K562 (cell line): ENCODE measurements at regions not wholly inside any gene's neighbourhood (a gene's known extent, or its start where the extent isn't known, plus 50 kb on each side); places are given as distances from the start of the nearest gene placed in this dataset.

Experiments used
- ATAC-seq: fragments of 200-7000 bp; cut with Tn5 transposase; 3 replicates; pipeline ENCODE4 v1.9.1; 2020; ENCODE audit warnings: moderate library complexity
- BruUV-seq: library from RNA; stranded (reverse); fragments of 400-500 nt; replicated peaks from 2 replicates; lab custom pipeline; 2021; lab: Mats Ljungman, UMichigan
- CTCF ChIA-PET: fragments of 300-600 bp; formaldehyde crosslinking; extraction: SDS; loops from one replicate; lab custom pipeline; 2021; ENCODE audit warnings: low intra/inter-chr PET ratio; lab: Yijun Ruan, JAX
- POLR2A ChIA-PET: fragments of 300-600, 350-650 bp; sonication (Branson Sonifier 250); formaldehyde crosslinking; extraction: SDS; loops from one replicate; lab custom pipeline; 2021; ENCODE audit warnings: antibody characterized with exemption, inconsistent platforms; lab: Yijun Ruan, JAX
- DNase-seq, 4 experiments: peaks; one replicate each; pipeline versions ENCODE4 v3.0.0 to v3.0.0-alpha.2; 2011 to 2018; ENCODE audit warnings: low spot score in 3 of 4, mixed read lengths in 3 of 4; ENCODE audit errors: extremely low read depth in 1 of 4
- FAIRE-seq: peaks from 2 replicates; lab custom pipeline; 2011; peaks lifted over from hg19 to GRCh38; lab: Jason Lieb, UNC
- H2AFZ ChIP-seq: 2 replicates; pipeline ENCODE4 v1.6.0; 2011; ENCODE audit warnings: low read depth, low read length, control low read depth, inconsistent platforms
- H3K27ac ChIP-seq: fragments of 200-600 bp; 3 replicates; pipeline ENCODE4 v1.8.0; 2011; ENCODE audit warnings: low read depth, mild to moderate bottlenecking, control low read depth, inconsistent platforms, low read length, moderate library complexity, mixed read lengths; ENCODE audit errors: extremely low read depth
- H3K27me3 ChIP-seq, 2 experiments: fragments of 300-600 bp in 1 of 2; 2 replicates in 1 of 2; 3 replicates in 1 of 2; pipeline versions ENCODE4 v1.6.0 to v1.8.0; 2011; ENCODE audit warnings: inconsistent platforms in 2 of 2, low read length in 2 of 2, mild to moderate bottlenecking in 1 of 2, mixed read lengths in 1 of 2, moderate library complexity in 1 of 2; ENCODE audit not compliant: control insufficient read depth in 2 of 2, insufficient read depth in 2 of 2
- H3K36me3 ChIP-seq: fragments of 300-600 bp; 3 replicates; pipeline ENCODE4 v1.8.0; 2011; ENCODE audit warnings: mild to moderate bottlenecking, low read length, inconsistent platforms; ENCODE audit not compliant: control insufficient read depth, insufficient read depth
- H3K4me1 ChIP-seq, 2 experiments: fragments of 200-600 bp in 1 of 2; replicated peaks in 1 of 2; 2 replicates in 1 of 2; 3 replicates in 1 of 2; pipeline versions ENCODE4 v1.5.1 to v1.8.0; 2011; ENCODE audit warnings: inconsistent platforms in 2 of 2, low read length in 2 of 2, mild to moderate bottlenecking in 1 of 2, mixed read lengths in 1 of 2, moderate library complexity in 1 of 2; ENCODE audit not compliant: control insufficient read depth in 2 of 2, insufficient read depth in 2 of 2
- H3K4me2 ChIP-seq: 2 replicates; pipeline ENCODE4 v1.6.1; 2011; ENCODE audit warnings: low read length, control low read depth, inconsistent platforms, mixed read lengths; ENCODE audit not compliant: insufficient read depth
- H3K4me3 ChIP-seq: fragments of 200-600 bp; sonication (generic), shearing (Covaris generic); 2 replicates; pipeline ENCODE4 v1.5.1; 2016; ENCODE audit warnings: control low read depth, inconsistent platforms
- H3K79me2 ChIP-seq: fragments of 200-600 bp; 3 replicates; pipeline ENCODE4 v1.8.0; 2011; ENCODE audit warnings: low read length, inconsistent platforms; ENCODE audit not compliant: control insufficient read depth, insufficient read depth
- H3K9ac ChIP-seq, 2 experiments: 2 replicates each; pipeline versions ENCODE4 v1.6.0 to v1.6.1; 2011; ENCODE audit warnings: low read depth in 2 of 2, low read length in 2 of 2, control low read depth in 1 of 2, inconsistent platforms in 1 of 2, mild to moderate bottlenecking in 1 of 2, mixed read lengths in 1 of 2; ENCODE audit not compliant: insufficient read depth in 1 of 2
- H3K9me1 ChIP-seq: one replicate; pipeline ENCODE4 v1.6.0; 2011; ENCODE audit warnings: inconsistent platforms, mild to moderate bottlenecking, low read length, moderate library complexity; ENCODE audit not compliant: control insufficient read depth, insufficient read depth
- H3K9me3 ChIP-seq: replicated peaks from 2 replicates; pipeline ENCODE4 v1.5.1; 2011; ENCODE audit warnings: low read depth, low read length, inconsistent platforms; ENCODE audit not compliant: control insufficient read depth, insufficient read depth
- H4K20me1 ChIP-seq: replicated peaks from 2 replicates; pipeline ENCODE4 v1.6.1; 2011; ENCODE audit warnings: low read length, inconsistent platforms, mixed read lengths; ENCODE audit not compliant: control insufficient read depth, insufficient read depth
- CREBBP ChIP-seq: IDR thresholded peaks from one replicate; pipeline ENCODE4 v1.6.1; 2012; ENCODE audit warnings: low read depth, mild to moderate bottlenecking, control low read depth, inconsistent platforms, low read length
- EP300 ChIP-seq: IDR thresholded peaks from 2 replicates; pipeline ENCODE4 v1.6.1; 2012; ENCODE audit warnings: low read length, improper control_type of control experiment
- IRF2 ChIP-seq: sonication (generic); formaldehyde crosslinking; IDR thresholded peaks from 2 replicates; pipeline ENCODE4 v1.8.1; 2022; ENCODE audit warnings: mild to moderate bottlenecking, missing genetic modification reagents
- KLF1 ChIP-seq: fragments of 450-650 bp; IDR thresholded peaks from 2 replicates; pipeline ENCODE4 v1.6.1; 2016; ENCODE audit warnings: missing genetic modification characterization, missing compliant biosample characterization
- NEUROD1 ChIP-seq: fragments of 150-350 bp; IDR thresholded peaks from 2 replicates; pipeline ENCODE4 v1.6.1; 2014; ENCODE audit warnings: borderline replicate concordance, low read length, low read depth; ENCODE audit not compliant: partially characterized antibody
- NR1H2 ChIP-seq: sonication (generic); formaldehyde crosslinking; IDR thresholded peaks from 2 replicates; pipeline ENCODE4 v1.4.0; 2020; ENCODE audit warnings: mild to moderate bottlenecking, missing genetic modification reagents
- PHF20 ChIP-seq: fragments of 450-650 bp; IDR thresholded peaks from 2 replicates; pipeline ENCODE4 v1.6.1; 2018; ENCODE audit not compliant: partially characterized antibody
- SIN3A ChIP-seq, 2 experiments: fragments of 150-350 bp in 1 of 2; IDR thresholded peaks; 2 replicates each; pipeline ENCODE4 v1.6.1; 2011 to 2016; ENCODE audit warnings: borderline replicate concordance in 2 of 2, low read depth in 2 of 2, low read length in 2 of 2, mild to moderate bottlenecking in 2 of 2, moderate library complexity in 2 of 2; ENCODE audit not compliant: control insufficient read depth in 1 of 2
- SRF ChIP-seq, 2 experiments: fragments of 250-450, 450-650 bp in 1 of 2; sonication (Bioruptor Pico) in 1 of 2; sonication (generic) in 1 of 2; formaldehyde crosslinking; IDR thresholded peaks; 2 replicates each; pipeline versions ENCODE4 v1.5.0 to v1.5.1; 2020 to 2022; ENCODE audit warnings: mild to moderate bottlenecking in 1 of 2, missing genetic modification reagents in 1 of 2
- ZNF140 ChIP-seq: fragments of 250-450 bp; sonication (Bioruptor Pico); IDR thresholded peaks from 2 replicates; pipeline ENCODE4 v1.8.0; 2021; ENCODE audit warnings: moderate library complexity, mild to moderate bottlenecking, inconsistent platforms
- ZNF174 ChIP-seq: fragments of 250-450 bp; sonication (Bioruptor Pico); IDR thresholded peaks from 2 replicates; pipeline ENCODE4 v1.4.0; 2020; ENCODE audit warnings: mild to moderate bottlenecking
- ZNF212 ChIP-seq: fragments of 450-650 bp; formaldehyde crosslinking; IDR thresholded peaks from 2 replicates; pipeline ENCODE4 v1.4.0; 2020; ENCODE audit warnings: mild to moderate bottlenecking
- ZNF253 ChIP-seq: fragments of 250-450 bp; sonication (Bioruptor Pico); conservative IDR thresholded peaks from 2 replicates; pipeline ENCODE4 v1.6.1; 2021; ENCODE audit warnings: mild to moderate bottlenecking
- ZNF75A ChIP-seq: fragments of 450-650 bp; formaldehyde crosslinking; IDR thresholded peaks from 2 replicates; pipeline ENCODE4 v1.4.0; 2020; ENCODE audit warnings: mild to moderate bottlenecking
- WGBS: fragments of 100-300 bp; shearing (Covaris generic); methylation state at CpG from one replicate; pipeline ENCODE4 v1.1.6; 2016; ENCODE audit warnings: low coverage, mixed read lengths; ENCODE audit not compliant: insufficient coverage; ENCODE audit errors: missing lambda C conversion rate; 5-methylcytosine and 5-hydroxymethylcytosine counted together
- in situ Hi-C: fragments of 300-500 bp; cut with MboI; formaldehyde crosslinking; loops from 4 replicates; pipeline ENCODE4 v1.15.0; 2018; ENCODE audit warnings: inconsistent platforms, mixed read lengths
- intact Hi-C: fragments of 100-400 bp; cut with micrococcal nuclease; formaldehyde crosslinking; loops from 2 replicates; pipeline ENCODE4 v1.14.2; 2022
- TF ChIP-seq, protein P1 (sequence below): fragments of 200-800 bp; sonication (Bioruptor generic); IDR thresholded peaks from 2 replicates; pipeline ENCODE4 v1.6.1; 2017; ENCODE audit warnings: missing genetic modification characterization, missing compliant biosample characterization
- TF ChIP-seq, protein P2 (sequence below): IDR thresholded peaks from 2 replicates; pipeline ENCODE4 v1.6.1; 2016; ENCODE audit warnings: missing genetic modification characterization, missing compliant biosample characterization

DNA sequence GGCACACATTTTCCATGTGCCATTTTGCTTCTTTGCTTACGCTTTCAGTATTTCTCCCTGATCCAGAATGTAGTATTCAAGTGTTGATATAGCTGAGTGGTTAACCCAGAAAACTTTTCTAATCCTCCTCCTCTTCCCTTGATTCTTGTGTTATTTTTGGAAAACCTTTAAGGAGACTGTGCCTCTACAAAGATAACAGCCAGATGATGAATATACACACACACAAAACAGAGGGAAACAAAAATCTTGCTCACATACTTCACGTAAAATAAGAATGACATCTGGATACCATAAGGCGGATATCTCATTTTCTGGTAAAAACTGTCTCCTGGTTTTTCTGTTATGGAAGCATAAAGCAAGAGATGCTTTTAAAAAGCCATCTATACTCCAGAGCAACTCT, 295.8 kb upstream of the THBS1 start:
- Histone ChIP-seq H3K9me3 (no peaks in the 10 kb centered on the region), H3K27ac (no peak overlapping the region), H3K9ac (no peak overlapping the region), H3K79me2 (no peaks in the 10 kb centered on the region), H2AFZ (no peak overlapping the region), H3K4me1 (no peaks in the 10 kb centered on the region), H3K9me1 (no peaks in the 10 kb centered on the region), H3K4me3 (no peak overlapping the region), H3K36me3 (no peaks in the 10 kb centered on the region), H3K27me3 (no peaks in the 10 kb centered on the region; a peak in 1 of 5 replicates), H4K20me1 (no peaks in the 10 kb centered on the region), H3K4me2 (no peak overlapping the region)
- DNase-seq (no peak), ATAC-seq (no peak), FAIRE-seq (no peak)
- intact Hi-C loops (no loop called here), in situ Hi-C loops (no loop called here)
- ChIA-PET POLR2A (interaction anchor here (1.1 kb wide), 1 partner anchor 18 kb away, joined by 3 read pairs; no protein-coding TSS in a partner anchor), CTCF (no interaction called here)
- TF ChIP-seq ZNF140 = no peak
- TF ChIP-seq ZNF212 (CRISPR knock-in tag) = no peak
- 0% methylated on average over 3 of the region's 3 CpGs for WGBS
- no TSS peak for BruUV-seq

DNA sequence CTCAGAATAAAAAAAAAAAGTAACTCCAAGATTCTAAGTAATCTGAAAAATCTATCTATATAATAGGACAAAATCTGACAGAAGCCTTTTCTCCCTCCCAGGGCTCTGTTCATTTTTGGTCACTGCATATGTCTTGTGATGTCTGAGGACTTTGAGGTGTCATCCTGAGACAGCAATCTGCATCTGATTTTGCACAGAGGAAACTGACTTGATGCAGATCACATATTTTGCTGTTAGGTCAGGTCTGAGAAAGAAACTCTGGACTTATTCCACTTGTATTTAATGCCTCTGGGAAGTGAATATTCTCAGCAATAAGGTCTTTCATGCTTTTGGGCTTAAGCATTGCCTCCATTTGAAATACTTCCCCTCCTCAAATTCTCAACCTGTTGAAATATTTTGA, 295.2 kb upstream of the THBS1 start:
- BruUV-seq = no TSS peak
- Histone ChIP-seq H3K9ac (no peak overlapping the region), H3K9me3 (no peaks in the 10 kb centered on the region), H3K79me2 (no peaks in the 10 kb centered on the region), H3K27ac (no peak overlapping the region), H3K9me1 (no peaks in the 10 kb centered on the region), H3K36me3 (no peaks in the 10 kb centered on the region), H3K4me1 (no peaks in the 10 kb centered on the region), H3K4me3 (no peak overlapping the region), H4K20me1 (no peaks in the 10 kb centered on the region), H2AFZ (no peak overlapping the region), H3K27me3 (no peaks in the 10 kb centered on the region; a peak in 1 of 5 replicates), H3K4me2 (no peak overlapping the region)
- FAIRE-seq = no peak
- intact Hi-C loops (no loop called here), in situ Hi-C loops (no loop called here)
- ChIA-PET CTCF (no interaction called here), POLR2A (no interaction called here)
- ATAC-seq = no peak
- no peak for DNase-seq
- TF ChIP-seq SIN3A (IDR thresholded peaks at IDR 0.05; ENCODE audit: borderline replicate concordance in 2 of 2, control insufficient read depth in 1 of 2, low read depth in 2 of 2, low read length in 2 of 2) (no peak), EP300 (no peak), KLF1 (no peak), CREBBP (no peak), ZNF174 (CRISPR knock-in tag) (no peak), IRF2 (CRISPR knock-in tag) (no peak), NEUROD1 (no peak), NR1H2 (CRISPR knock-in tag) (no peak), ZNF75A (no peak), PHF20 (no peak), SRF (CRISPR knock-in tag; IDR thresholded peaks at IDR 0.05) (no peak), ZNF253 (no peak)
- TF ChIP-seq, protein P1, sequence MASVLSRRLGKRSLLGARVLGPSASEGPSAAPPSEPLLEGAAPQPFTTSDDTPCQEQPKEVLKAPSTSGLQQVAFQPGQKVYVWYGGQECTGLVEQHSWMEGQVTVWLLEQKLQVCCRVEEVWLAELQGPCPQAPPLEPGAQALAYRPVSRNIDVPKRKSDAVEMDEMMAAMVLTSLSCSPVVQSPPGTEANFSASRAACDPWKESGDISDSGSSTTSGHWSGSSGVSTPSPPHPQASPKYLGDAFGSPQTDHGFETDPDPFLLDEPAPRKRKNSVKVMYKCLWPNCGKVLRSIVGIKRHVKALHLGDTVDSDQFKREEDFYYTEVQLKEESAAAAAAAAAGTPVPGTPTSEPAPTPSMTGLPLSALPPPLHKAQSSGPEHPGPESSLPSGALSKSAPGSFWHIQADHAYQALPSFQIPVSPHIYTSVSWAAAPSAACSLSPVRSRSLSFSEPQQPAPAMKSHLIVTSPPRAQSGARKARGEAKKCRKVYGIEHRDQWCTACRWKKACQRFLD (CRISPR knock-in tag) = no peak
- TF ChIP-seq, protein P2, sequence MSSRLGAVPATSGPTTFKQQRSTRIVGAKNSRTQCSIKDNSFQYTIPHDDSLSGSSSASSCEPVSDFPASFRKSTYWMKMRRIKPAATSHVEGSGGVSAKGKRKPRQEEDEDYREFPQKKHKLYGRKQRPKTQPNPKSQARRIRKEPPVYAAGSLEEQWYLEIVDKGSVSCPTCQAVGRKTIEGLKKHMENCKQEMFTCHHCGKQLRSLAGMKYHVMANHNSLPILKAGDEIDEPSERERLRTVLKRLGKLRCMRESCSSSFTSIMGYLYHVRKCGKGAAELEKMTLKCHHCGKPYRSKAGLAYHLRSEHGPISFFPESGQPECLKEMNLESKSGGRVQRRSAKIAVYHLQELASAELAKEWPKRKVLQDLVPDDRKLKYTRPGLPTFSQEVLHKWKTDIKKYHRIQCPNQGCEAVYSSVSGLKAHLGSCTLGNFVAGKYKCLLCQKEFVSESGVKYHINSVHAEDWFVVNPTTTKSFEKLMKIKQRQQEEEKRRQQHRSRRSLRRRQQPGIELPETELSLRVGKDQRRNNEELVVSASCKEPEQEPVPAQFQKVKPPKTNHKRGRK = no peak
